Neural crest cell (in vitro differentiated cells): ENCODE measurements at regions not wholly inside any gene's neighbourhood (a gene's known extent, or its start where the extent isn't known, plus 50 kb on each side); places are given as distances from the start of the nearest gene placed in this dataset.

Source experiments
- DNase-seq: peaks from one replicate; pipeline ENCODE4 v3.0.0; 2021; ENCODE audit warnings: low read depth, mixed read lengths, low spot score
- H3K27ac Mint-ChIP-seq: one replicate; pipeline ENCODE4 v1.8.0; 2021; ENCODE audit warnings: mild to moderate bottlenecking, mixed read lengths; ENCODE audit not compliant: unreplicated experiment
- H3K27me3 Mint-ChIP-seq: 2 replicates; pipeline ENCODE4 v1.8.0; 2021; ENCODE audit warnings: low read depth, mild to moderate bottlenecking, mixed read lengths
- H3K36me3 Mint-ChIP-seq: 2 replicates; pipeline ENCODE4 v1.8.0; 2021; ENCODE audit warnings: low read depth, mild to moderate bottlenecking, mixed read lengths
- H3K4me1 Mint-ChIP-seq: 2 replicates; pipeline ENCODE4 v1.8.0; 2021; ENCODE audit warnings: mixed read lengths
- H3K4me3 Mint-ChIP-seq: one replicate; pipeline ENCODE4 v1.8.0; 2021; ENCODE audit warnings: mild to moderate bottlenecking, mixed read lengths
- H3K9me3 Mint-ChIP-seq: 2 replicates; pipeline ENCODE4 v1.8.0; 2021; ENCODE audit warnings: mixed read lengths
- TF ChIP-seq, protein P1 (sequence below): fragments of 200-600 bp; sonication (generic); conservative IDR thresholded peaks from 2 replicates; pipeline ENCODE4 v1.5.0; 2021; ENCODE audit warnings: antibody characterized with exemption, mild to moderate bottlenecking

DNA sequence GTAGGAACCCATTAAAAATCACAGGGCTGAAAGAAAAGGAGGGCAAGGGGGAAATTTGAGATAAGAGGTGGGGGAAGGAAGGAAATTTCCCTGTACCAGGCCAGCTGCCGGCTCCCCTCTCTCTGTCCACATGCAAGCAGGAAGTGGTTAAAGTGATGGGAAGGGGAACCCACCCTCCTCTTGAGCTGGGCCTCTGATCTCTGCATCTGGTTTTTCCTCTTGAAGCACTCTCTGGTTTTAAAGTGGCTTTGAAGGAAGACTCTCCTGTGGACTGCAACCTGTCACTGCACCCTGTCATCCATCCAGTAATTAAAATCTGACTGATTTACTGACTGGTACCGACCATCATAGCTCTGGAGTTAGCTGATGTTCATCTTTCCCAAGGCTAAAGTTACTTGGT is 239.6 kb downstream of the TSHZ3 start:
- peaks cover 5% of the 10 kb centered on the region for H3K27me3 Mint-ChIP-seq
- TF ChIP-seq, protein P1, sequence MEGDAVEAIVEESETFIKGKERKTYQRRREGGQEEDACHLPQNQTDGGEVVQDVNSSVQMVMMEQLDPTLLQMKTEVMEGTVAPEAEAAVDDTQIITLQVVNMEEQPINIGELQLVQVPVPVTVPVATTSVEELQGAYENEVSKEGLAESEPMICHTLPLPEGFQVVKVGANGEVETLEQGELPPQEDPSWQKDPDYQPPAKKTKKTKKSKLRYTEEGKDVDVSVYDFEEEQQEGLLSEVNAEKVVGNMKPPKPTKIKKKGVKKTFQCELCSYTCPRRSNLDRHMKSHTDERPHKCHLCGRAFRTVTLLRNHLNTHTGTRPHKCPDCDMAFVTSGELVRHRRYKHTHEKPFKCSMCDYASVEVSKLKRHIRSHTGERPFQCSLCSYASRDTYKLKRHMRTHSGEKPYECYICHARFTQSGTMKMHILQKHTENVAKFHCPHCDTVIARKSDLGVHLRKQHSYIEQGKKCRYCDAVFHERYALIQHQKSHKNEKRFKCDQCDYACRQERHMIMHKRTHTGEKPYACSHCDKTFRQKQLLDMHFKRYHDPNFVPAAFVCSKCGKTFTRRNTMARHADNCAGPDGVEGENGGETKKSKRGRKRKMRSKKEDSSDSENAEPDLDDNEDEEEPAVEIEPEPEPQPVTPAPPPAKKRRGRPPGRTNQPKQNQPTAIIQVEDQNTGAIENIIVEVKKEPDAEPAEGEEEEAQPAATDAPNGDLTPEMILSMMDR: no peak
- no peaks in the 10 kb centered on the region for H3K4me1 Mint-ChIP-seq
- DNase-seq: no peak
- no peak overlapping the region for H3K4me3 Mint-ChIP-seq
- no peaks in the 10 kb centered on the region for H3K36me3 Mint-ChIP-seq
- H3K9me3 Mint-ChIP-seq: no peaks in the 10 kb centered on the region
- no peak overlapping the region for H3K27ac Mint-ChIP-seq

DNA sequence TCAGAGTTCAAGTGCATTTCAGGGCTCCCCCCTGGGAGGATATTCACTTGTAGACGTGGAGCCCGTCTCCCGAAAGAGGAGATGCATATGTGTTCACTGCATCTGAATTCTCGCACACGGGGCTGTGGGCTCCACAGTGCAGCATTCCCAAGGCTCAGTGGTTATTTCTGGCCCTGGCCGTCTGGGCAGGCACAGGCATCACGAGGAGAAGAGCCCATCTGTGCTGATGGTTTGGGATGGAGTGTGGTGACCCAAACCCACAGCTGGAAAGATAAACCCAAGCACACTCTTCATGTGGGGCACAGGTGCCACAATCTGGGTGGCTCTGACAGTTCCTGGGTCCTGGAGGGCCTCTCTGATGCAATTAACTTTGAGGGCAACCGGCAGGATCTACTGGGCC is 242.1 kb downstream of the TSHZ3 start:
- Mint-ChIP-seq H3K27ac (no peak overlapping the region), H3K9me3 (no peaks in the 10 kb centered on the region), H3K36me3 (no peaks in the 10 kb centered on the region), H3K27me3 (peaks cover 3% of the 10 kb centered on the region), H3K4me1 (peaks cover under 1% of the 10 kb centered on the region), H3K4me3 (no peak overlapping the region)
- TF ChIP-seq, protein P1: no peak
- no peak for DNase-seq

DNA sequence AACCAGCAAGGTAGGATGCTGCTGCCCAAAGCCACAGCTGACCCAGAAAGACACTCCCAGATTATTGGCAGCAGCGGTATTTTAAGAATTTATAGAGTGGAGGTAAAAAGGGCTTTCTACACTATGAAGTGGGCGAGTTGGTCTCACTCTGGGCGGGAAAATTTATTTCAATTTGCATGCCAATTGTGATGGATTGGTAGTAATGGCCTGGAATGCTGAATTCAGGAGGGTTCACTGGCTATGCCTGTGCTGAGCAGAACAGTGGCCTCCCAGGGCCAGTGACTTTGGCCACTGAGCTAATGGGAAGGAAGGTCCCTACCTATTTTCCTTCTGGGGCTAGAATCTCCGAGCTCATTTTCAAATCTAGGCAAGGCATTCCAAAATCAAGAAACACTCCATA is 243.5 kb downstream of the TSHZ3 start:
- peaks cover 3% of the 10 kb centered on the region for H3K27me3 Mint-ChIP-seq
- DNase-seq: no peak
- no peaks in the 10 kb centered on the region for H3K36me3 Mint-ChIP-seq
- H3K4me1 Mint-ChIP-seq: peaks cover 10% of the 10 kb centered on the region
- no peak overlapping the region for H3K4me3 Mint-ChIP-seq
- H3K9me3 Mint-ChIP-seq: no peaks in the 10 kb centered on the region
- H3K27ac Mint-ChIP-seq: no peak overlapping the region
- TF ChIP-seq, protein P1: no peak

DNA sequence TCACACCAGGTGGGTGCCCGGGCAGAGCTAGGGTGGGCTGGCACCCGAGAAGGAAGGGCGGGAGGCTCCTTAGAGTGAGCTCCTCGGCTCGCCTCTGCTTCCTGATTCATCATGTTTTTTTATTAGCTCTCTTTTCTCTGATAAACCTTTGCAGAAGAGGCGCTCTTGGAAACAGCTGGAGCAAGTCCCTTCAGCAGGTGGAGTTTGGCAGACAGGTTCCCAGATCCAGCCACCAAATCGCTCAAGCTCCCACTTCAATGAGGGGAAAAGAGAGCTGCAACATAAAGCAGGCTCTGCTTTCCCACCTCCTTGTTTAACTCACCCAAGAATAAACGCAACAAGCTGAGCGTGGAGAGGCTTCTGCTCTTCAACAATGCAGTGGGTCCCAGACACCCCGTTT is 244.8 kb downstream of the TSHZ3 start:
- H3K27me3 Mint-ChIP-seq: peaks cover 3% of the 10 kb centered on the region
- DNase-seq: no peak
- no peaks in the 10 kb centered on the region for H3K36me3 Mint-ChIP-seq
- H3K9me3 Mint-ChIP-seq: no peaks in the 10 kb centered on the region
- no peak overlapping the region for H3K27ac Mint-ChIP-seq
- peaks cover 10% of the 10 kb centered on the region for H3K4me1 Mint-ChIP-seq
- H3K4me3 Mint-ChIP-seq: no peak overlapping the region
- TF ChIP-seq, protein P1: no peak

DNA sequence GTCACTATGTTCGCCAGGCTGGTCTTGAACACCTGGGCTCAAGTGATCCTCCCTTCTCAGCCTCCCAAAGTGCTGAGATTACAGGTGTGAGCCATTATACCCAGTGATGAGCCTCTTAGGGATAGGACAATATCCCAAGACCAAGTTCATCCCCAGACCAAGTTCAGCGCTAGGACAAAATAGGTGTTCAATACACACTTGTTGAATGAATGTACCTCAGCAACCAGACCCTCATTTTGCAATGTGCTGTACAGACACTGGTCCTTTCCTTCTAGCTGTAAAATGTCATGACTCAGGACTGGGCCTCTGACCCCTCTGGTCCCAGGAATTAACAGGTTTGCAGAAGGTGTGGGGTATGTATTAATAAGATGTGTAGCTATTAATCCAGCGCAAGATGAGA is 246.0 kb downstream of the TSHZ3 start:
- Mint-ChIP-seq H3K27me3 (peaks cover 3% of the 10 kb centered on the region), H3K27ac (no peak overlapping the region), H3K9me3 (no peaks in the 10 kb centered on the region), H3K36me3 (no peaks in the 10 kb centered on the region), H3K4me3 (no peak overlapping the region), H3K4me1 (peaks cover 10% of the 10 kb centered on the region)
- TF ChIP-seq, protein P1: no peak
- no peak for DNase-seq

DNA sequence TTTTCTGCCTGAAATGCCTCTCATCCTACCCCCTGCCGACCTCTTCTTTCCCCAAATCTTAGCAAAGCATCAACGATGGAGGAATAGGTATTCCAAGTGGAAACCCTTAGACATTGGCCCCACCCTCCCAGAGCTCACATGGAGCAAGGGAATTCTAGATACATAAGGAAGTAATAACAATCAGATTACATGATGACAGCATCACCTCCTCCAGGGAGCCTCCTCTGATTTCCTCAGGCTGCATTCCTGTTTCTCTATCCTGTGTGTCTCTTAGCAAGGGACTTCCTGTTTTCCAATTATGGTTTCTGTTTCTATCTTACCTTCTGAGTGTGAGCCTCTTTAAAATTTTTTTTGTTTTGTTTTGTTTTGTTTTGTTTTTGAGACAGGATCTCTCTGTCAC is 246.6 kb downstream of the TSHZ3 start:
- Mint-ChIP-seq H3K9me3 (no peaks in the 10 kb centered on the region), H3K4me1 (peaks cover 10% of the 10 kb centered on the region), H3K4me3 (no peak overlapping the region), H3K27ac (no peak overlapping the region), H3K27me3 (peaks cover 3% of the 10 kb centered on the region), H3K36me3 (no peaks in the 10 kb centered on the region)
- TF ChIP-seq, protein P1: no peak
- DNase-seq: no peak
